ENCODE measurements at regions not wholly inside any gene's neighbourhood (a gene's known extent, or its start where the extent isn't known, plus 50 kb on each side); places are given as distances from the start of the nearest gene placed in this dataset.

GRCh38 chr4:116953947-116954346, 131.4 kb downstream of the TRAM1L1 start:
- Histone ChIP-seq H3K36me3 (no peaks in the 10 kb centered on the region), H3K4me1 (no peaks in the 10 kb centered on the region)

GRCh38 chr4:116952530-116953136, 132.7 kb downstream of the TRAM1L1 start:
- H3K4me1 ChIP-seq = no peaks in the 10 kb centered on the region
- no peaks in the 10 kb centered on the region for H3K36me3 ChIP-seq
- H3K27ac ChIP-seq = no peak overlapping the region
- H3K9me3 ChIP-seq = no peaks in the 10 kb centered on the region
- no peak for TF ChIP-seq POLR2A (IDR thresholded peaks at IDR 0.05)
- TF ChIP-seq CTCF (IDR thresholded peaks at IDR 0.05) = no peak
- no peaks in the 10 kb centered on the region for H3K27me3 ChIP-seq
- H3K4me3 ChIP-seq = no peak overlapping the region
- intact Hi-C loops (cut with DNase I; ENCODE audit: low total_unique reads) = no loop called here
- DNase-seq = no peak

More at GRCh38 chr4:116953947-116954346, 131.4 kb downstream of the TRAM1L1 start:
- intact Hi-C loops (cut with DNase I; ENCODE audit: low total_unique reads) = no loop called here
- H3K27me3 ChIP-seq = no peaks in the 10 kb centered on the region
- no peak for DNase-seq
- TF ChIP-seq CTCF (IDR thresholded peaks at IDR 0.05) = no peak
- TF ChIP-seq POLR2A (IDR thresholded peaks at IDR 0.05) = no peak
- no peak overlapping the region for H3K27ac ChIP-seq
- no peak overlapping the region for H3K4me3 ChIP-seq
- no peaks in the 10 kb centered on the region for H3K9me3 ChIP-seq

- Histone ChIP-seq H3K4me1 (no peaks in the 10 kb centered on the region), H3K36me3 (no peaks in the 10 kb centered on the region), H3K27me3 (no peaks in the 10 kb centered on the region), H3K9me3 (no peaks in the 10 kb centered on the region), H3K4me3 (no peak overlapping the region), H3K27ac (no peak overlapping the region)
- intact Hi-C loops (cut with DNase I; ENCODE audit: low total_unique reads) = no loop called here
- TF ChIP-seq POLR2A (IDR thresholded peaks at IDR 0.05) (no peak), CTCF (IDR thresholded peaks at IDR 0.05) (no peak)
- no peak for DNase-seq
Measured at GRCh38 chr4:116949856-116950255, 135.5 kb downstream of the TRAM1L1 start.

- H3K4me1 ChIP-seq = no peaks in the 10 kb centered on the region
- H3K27ac ChIP-seq = no peak overlapping the region
- H3K4me3 ChIP-seq = no peak overlapping the region
- DNase-seq = no peak
- intact Hi-C loops (cut with DNase I; ENCODE audit: low total_unique reads) = no loop called here
- H3K36me3 ChIP-seq = no peaks in the 10 kb centered on the region
- H3K27me3 ChIP-seq = no peaks in the 10 kb centered on the region
- no peaks in the 10 kb centered on the region for H3K9me3 ChIP-seq
- TF ChIP-seq POLR2A (IDR thresholded peaks at IDR 0.05) = no peak
- TF ChIP-seq CTCF (IDR thresholded peaks at IDR 0.05) = no peak
Measured at GRCh38 chr4:116942315-116942714, 143.1 kb downstream of the TRAM1L1 start.

GRCh38 chr4:116930329-116930728, 155.0 kb downstream of the TRAM1L1 start:
- no peak for DNase-seq

More at GRCh38 chr4:116930329-116930728, 155.0 kb downstream of the TRAM1L1 start:
- H3K9me3 ChIP-seq = no peaks in the 10 kb centered on the region
- intact Hi-C loops (cut with DNase I; ENCODE audit: low total_unique reads) = no loop called here
- no peaks in the 10 kb centered on the region for H3K36me3 ChIP-seq
- no peaks in the 10 kb centered on the region for H3K4me1 ChIP-seq
- H3K4me3 ChIP-seq = no peak overlapping the region
- no peak for TF ChIP-seq CTCF (IDR thresholded peaks at IDR 0.05)
- no peak for TF ChIP-seq POLR2A (IDR thresholded peaks at IDR 0.05)
- H3K27me3 ChIP-seq = peaks cover 0 to 9% of the 10 kb centered on the region in 2 donors
- H3K27ac ChIP-seq = no peak overlapping the region
